WTC11 (cell line): ENCODE measurements at regions not wholly inside any gene's neighbourhood (a gene's known extent, or its start where the extent isn't known, plus 50 kb on each side); places are given as distances from the start of the nearest gene placed in this dataset.

Experiments
- ATAC-seq: fragments of 200-7000 bp; cut with Tn5 transposase; 2 replicates; pipeline ENCODE4 v1.10.0; 2021; ENCODE audit warnings: mild to moderate bottlenecking, moderate library complexity
- CTCF ChIA-PET: fragments of 300-600 bp; sonication (Branson Sonifier 250); formaldehyde crosslinking; loops from one replicate; lab custom pipeline; 2021; ENCODE audit warnings: antibody characterized with exemption; lab: Charles Lee
- POLR2A ChIA-PET: fragments of 350-600 bp; sonication (Branson Sonifier 250); formaldehyde crosslinking; loops from one replicate; lab custom pipeline; 2021; ENCODE audit warnings: antibody characterized with exemption; lab: Charles Lee
- DNase-seq: peaks from one replicate; pipeline ENCODE4 v3.0.0; 2021; ENCODE audit warnings: low spot score
- H3K27ac Mint-ChIP-seq: 2 replicates; pipeline ENCODE4 v1.8.0; 2021; ENCODE audit warnings: mixed read lengths
- H3K27me3 Mint-ChIP-seq: 2 replicates; pipeline ENCODE4 v1.8.0; 2021; ENCODE audit warnings: low read depth, mild to moderate bottlenecking, moderate library complexity, mixed read lengths
- H3K36me3 Mint-ChIP-seq: 2 replicates; pipeline ENCODE4 v1.8.0; 2021; ENCODE audit warnings: mixed read lengths
- H3K4me1 Mint-ChIP-seq: 2 replicates; pipeline ENCODE4 v1.8.0; 2022; ENCODE audit warnings: mixed read lengths
- H3K4me3 Mint-ChIP-seq: 2 replicates; pipeline ENCODE4 v1.8.0; 2021; ENCODE audit warnings: mild to moderate bottlenecking, moderate library complexity, mixed read lengths
- H3K9me3 Mint-ChIP-seq: 2 replicates; pipeline ENCODE4 v1.8.0; 2021; ENCODE audit warnings: mixed read lengths
- ATF1 ChIP-seq: sonication (generic); formaldehyde crosslinking; IDR thresholded peaks from 2 replicates; pipeline ENCODE4 v1.8.1; 2023; ENCODE audit warnings: mild to moderate bottlenecking, moderate library complexity, missing genetic modification reagents
- ATF6 ChIP-seq: sonication (generic); formaldehyde crosslinking; IDR thresholded peaks from 2 replicates; pipeline ENCODE4 v1.8.1; 2023; ENCODE audit warnings: mild to moderate bottlenecking, missing genetic modification reagents
- CREB1 ChIP-seq: sonication (generic); formaldehyde crosslinking; IDR thresholded peaks from 2 replicates; pipeline ENCODE4 v1.8.0; 2023; ENCODE audit warnings: mild to moderate bottlenecking, missing genetic modification reagents
- CREM ChIP-seq: sonication (generic); formaldehyde crosslinking; IDR thresholded peaks from 2 replicates; pipeline ENCODE4 v1.8.1; 2022; ENCODE audit warnings: mild to moderate bottlenecking, missing genetic modification reagents, moderate library complexity
- CTCF ChIP-seq: fragments of 200-600 bp; IDR thresholded peaks from 2 replicates; pipeline ENCODE4 v1.8.0; 2022; ENCODE audit warnings: antibody characterized with exemption
- E2F1 ChIP-seq: sonication (generic); formaldehyde crosslinking; IDR thresholded peaks from 2 replicates; pipeline ENCODE4 v1.8.0; 2022; ENCODE audit warnings: mild to moderate bottlenecking, missing genetic modification reagents
- ESRRA ChIP-seq: sonication (generic); formaldehyde crosslinking; IDR thresholded peaks from 2 replicates; pipeline ENCODE4 v1.8.1; 2022; ENCODE audit warnings: mild to moderate bottlenecking, missing genetic modification reagents, borderline replicate concordance
- FOXP1 ChIP-seq: sonication (generic); formaldehyde crosslinking; IDR thresholded peaks from 2 replicates; pipeline ENCODE4 v1.8.0; 2022; ENCODE audit warnings: missing genetic modification reagents, mild to moderate bottlenecking, moderate library complexity, borderline replicate concordance
- FOXP4 ChIP-seq: sonication (generic); formaldehyde crosslinking; IDR thresholded peaks from 2 replicates; pipeline ENCODE4 v1.8.0; 2022; ENCODE audit warnings: mild to moderate bottlenecking, missing genetic modification reagents
- HMGXB4 ChIP-seq: sonication (generic); formaldehyde crosslinking; IDR thresholded peaks from 2 replicates; pipeline ENCODE4 v1.8.1; 2023; ENCODE audit warnings: mild to moderate bottlenecking, moderate library complexity, missing genetic modification reagents
- MXD4 ChIP-seq: fragments of 250-450 bp; sonication (Bioruptor Pico); IDR thresholded peaks from 2 replicates; pipeline ENCODE4 v1.8.0; 2021; ENCODE audit warnings: mild to moderate bottlenecking, moderate library complexity, borderline replicate concordance
- PRRX2 ChIP-seq: fragments of 250-450 bp; sonication (Bioruptor Pico); IDR thresholded peaks from 2 replicates; pipeline ENCODE4 v1.8.0; 2021; ENCODE audit warnings: mild to moderate bottlenecking
- RELA ChIP-seq: sonication (generic); formaldehyde crosslinking; IDR thresholded peaks from 2 replicates; pipeline ENCODE4 v1.8.1; 2022; ENCODE audit warnings: missing genetic modification reagents, mild to moderate bottlenecking, borderline replicate concordance
- TCF7 ChIP-seq: sonication (generic); formaldehyde crosslinking; IDR thresholded peaks from 2 replicates; pipeline ENCODE4 v1.8.0; 2022; ENCODE audit warnings: mild to moderate bottlenecking, low read depth, missing genetic modification reagents, moderate library complexity
- TEAD1 ChIP-seq: sonication (generic); formaldehyde crosslinking; IDR thresholded peaks from 2 replicates; pipeline ENCODE4 v1.8.0; 2022; ENCODE audit warnings: mild to moderate bottlenecking, missing genetic modification reagents
- TEAD4 ChIP-seq: sonication (generic); formaldehyde crosslinking; IDR thresholded peaks from 2 replicates; pipeline ENCODE4 v1.8.0; 2022; ENCODE audit warnings: mild to moderate bottlenecking, missing genetic modification reagents
- USF1 ChIP-seq: sonication (generic); formaldehyde crosslinking; IDR thresholded peaks from 2 replicates; pipeline ENCODE4 v1.8.0; 2022; ENCODE audit warnings: mild to moderate bottlenecking, missing genetic modification reagents
- ZNF219 ChIP-seq: sonication (generic); formaldehyde crosslinking; IDR thresholded peaks from 2 replicates; pipeline ENCODE4 v1.8.0; 2023; ENCODE audit warnings: missing genetic modification reagents, mild to moderate bottlenecking, borderline replicate concordance
- ZNF281 ChIP-seq: sonication (generic); formaldehyde crosslinking; IDR thresholded peaks from 2 replicates; pipeline ENCODE4 v1.8.0; 2023; ENCODE audit warnings: mild to moderate bottlenecking, missing genetic modification reagents

GRCh38 chr17:59511726-59512125 lies 53.7 kb upstream of the DHX40 start:
- Mint-ChIP-seq H3K4me1 (no peaks in the 10 kb centered on the region; the same call in 1 of the 2 replicates), H3K9me3 (no peaks in the 10 kb centered on the region), H3K36me3 (no peaks in the 10 kb centered on the region), H3K4me3 (no peak overlapping the region), H3K27me3 (no peaks in the 10 kb centered on the region), H3K27ac (no peak overlapping the region)
- ATAC-seq (no peak), DNase-seq (no peak)
- TF ChIP-seq HMGXB4 (CRISPR knock-in tag) (no peak), FOXP1 (CRISPR knock-in tag) (no peak), TEAD4 (CRISPR knock-in tag) (no peak), PRRX2 (no peak), FOXP4 (CRISPR knock-in tag) (no peak), USF1 (CRISPR knock-in tag) (no peak), ESRRA (CRISPR knock-in tag) (no peak), ATF6 (CRISPR knock-in tag) (no peak), CREB1 (CRISPR knock-in tag) (no peak), E2F1 (CRISPR knock-in tag) (no peak), ZNF281 (no peak), RELA (CRISPR knock-in tag) (no peak), TEAD1 (no peak), CREM (CRISPR knock-in tag) (no peak), TCF7 (CRISPR knock-in tag) (no peak), ATF1 (CRISPR knock-in tag) (no peak), CTCF (no peak), ZNF219 (CRISPR knock-in tag) (no peak), MXD4 (CRISPR knock-in tag) (no peak)
- ChIA-PET POLR2A (no interaction called here), CTCF (interaction anchor here (1.2 kb wide), 1 partner anchor 10 kb away, joined by 3 read pairs; no protein-coding TSS in a partner anchor)
